Skeletal muscle tissue (tissue), 3 donors: ENCODE measurements at regions not wholly inside any gene's neighbourhood (a gene's known extent, or its start where the extent isn't known, plus 50 kb on each side); places are given as distances from the start of the nearest gene placed in this dataset.

Source experiments
- H3K27ac ChIP-seq: one replicate; pipeline ENCODE4 v1.7.0; 2013; ENCODE audit warnings: mild to moderate bottlenecking, low read depth, low read length, inconsistent platforms
- H3K27me3 ChIP-seq, 3 donors: one replicate each; pipeline ENCODE4 v1.7.0; 2013; ENCODE audit warnings: low read length in 3 of 3; ENCODE audit not compliant: control insufficient read depth in 3 of 3, insufficient read depth in 3 of 3
- H3K36me3 ChIP-seq, 3 donors: one replicate each; pipeline ENCODE4 v1.7.0; 2013; ENCODE audit warnings: low read length in 3 of 3; ENCODE audit not compliant: control insufficient read depth in 3 of 3, insufficient read depth in 3 of 3
- H3K4me1 ChIP-seq, 3 donors: one replicate each; pipeline ENCODE4 v1.7.0; 2013; ENCODE audit warnings: low read length in 3 of 3, mild to moderate bottlenecking in 3 of 3; ENCODE audit not compliant: control insufficient read depth in 3 of 3, insufficient read depth in 3 of 3
- H3K4me3 ChIP-seq, 3 donors: one replicate each; pipeline ENCODE4 v1.7.0; 2013; ENCODE audit warnings: low read length in 3 of 3
- H3K9ac ChIP-seq, 3 donors: one replicate each; pipeline ENCODE4 v1.7.0; 2013; ENCODE audit warnings: low read length in 3 of 3, mild to moderate bottlenecking in 3 of 3, moderate library complexity in 2 of 3, low read depth in 1 of 3
- H3K9me3 ChIP-seq, 3 donors: one replicate each; pipeline ENCODE4 v1.7.0; 2013; ENCODE audit warnings: low read length in 3 of 3; ENCODE audit not compliant: control insufficient read depth in 3 of 3
- donor health status: Osteomylitis.

DNA sequence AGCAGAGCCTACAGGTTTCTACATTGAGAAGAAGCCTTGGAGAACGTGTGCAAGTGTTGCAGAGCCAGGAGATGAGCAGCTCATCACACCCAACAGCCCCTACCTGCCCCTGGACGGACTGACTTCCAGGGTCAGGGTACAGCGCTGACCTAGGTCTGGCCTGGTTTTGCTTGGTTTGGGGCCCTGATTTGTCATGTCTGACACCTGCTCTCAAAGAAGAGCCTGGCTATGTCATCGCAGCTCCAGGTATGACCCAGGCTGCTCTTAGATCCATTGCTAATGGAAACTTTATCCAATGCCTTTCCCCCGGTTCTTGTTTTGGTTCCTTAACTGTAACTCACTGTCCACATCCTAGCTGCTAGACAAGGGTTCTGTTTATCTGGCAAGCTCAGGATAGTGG lies 149.5 kb downstream of the CXCL12 start:
- Histone ChIP-seq H3K4me1 (no peaks in the 10 kb centered on the region), H3K36me3 (no peaks in the 10 kb centered on the region), H3K27ac (no peak overlapping the region), H3K9me3 (no peaks in the 10 kb centered on the region), H3K4me3 (no peak overlapping the region), H3K9ac (no peak overlapping the region), H3K27me3 (no peaks in the 10 kb centered on the region)

DNA sequence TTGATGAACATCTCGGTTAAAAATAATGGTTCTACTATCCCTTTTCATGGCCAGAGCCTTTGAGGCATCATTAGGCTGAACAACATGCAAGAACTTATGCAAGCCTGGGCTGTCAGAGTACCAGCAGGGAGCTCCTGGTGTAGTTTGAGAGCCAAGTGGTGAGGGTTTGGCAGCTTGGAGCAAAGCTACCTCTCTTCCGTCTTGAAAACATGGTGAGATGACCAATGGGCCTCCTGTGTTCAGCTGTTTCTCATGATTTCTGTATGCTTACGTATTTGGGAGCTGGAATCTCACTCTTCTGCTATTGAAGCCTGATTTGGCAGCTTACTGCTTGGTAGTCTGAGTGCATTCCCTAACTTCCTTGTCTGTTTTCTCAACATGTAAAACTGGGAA lies 150.4 kb downstream of the CXCL12 start:
- Histone ChIP-seq H3K27me3 (no peaks in the 10 kb centered on the region), H3K27ac (no peak overlapping the region), H3K4me1 (no peaks in the 10 kb centered on the region), H3K9me3 (no peaks in the 10 kb centered on the region), H3K36me3 (no peaks in the 10 kb centered on the region), H3K9ac (no peak overlapping the region), H3K4me3 (no peak overlapping the region)

DNA sequence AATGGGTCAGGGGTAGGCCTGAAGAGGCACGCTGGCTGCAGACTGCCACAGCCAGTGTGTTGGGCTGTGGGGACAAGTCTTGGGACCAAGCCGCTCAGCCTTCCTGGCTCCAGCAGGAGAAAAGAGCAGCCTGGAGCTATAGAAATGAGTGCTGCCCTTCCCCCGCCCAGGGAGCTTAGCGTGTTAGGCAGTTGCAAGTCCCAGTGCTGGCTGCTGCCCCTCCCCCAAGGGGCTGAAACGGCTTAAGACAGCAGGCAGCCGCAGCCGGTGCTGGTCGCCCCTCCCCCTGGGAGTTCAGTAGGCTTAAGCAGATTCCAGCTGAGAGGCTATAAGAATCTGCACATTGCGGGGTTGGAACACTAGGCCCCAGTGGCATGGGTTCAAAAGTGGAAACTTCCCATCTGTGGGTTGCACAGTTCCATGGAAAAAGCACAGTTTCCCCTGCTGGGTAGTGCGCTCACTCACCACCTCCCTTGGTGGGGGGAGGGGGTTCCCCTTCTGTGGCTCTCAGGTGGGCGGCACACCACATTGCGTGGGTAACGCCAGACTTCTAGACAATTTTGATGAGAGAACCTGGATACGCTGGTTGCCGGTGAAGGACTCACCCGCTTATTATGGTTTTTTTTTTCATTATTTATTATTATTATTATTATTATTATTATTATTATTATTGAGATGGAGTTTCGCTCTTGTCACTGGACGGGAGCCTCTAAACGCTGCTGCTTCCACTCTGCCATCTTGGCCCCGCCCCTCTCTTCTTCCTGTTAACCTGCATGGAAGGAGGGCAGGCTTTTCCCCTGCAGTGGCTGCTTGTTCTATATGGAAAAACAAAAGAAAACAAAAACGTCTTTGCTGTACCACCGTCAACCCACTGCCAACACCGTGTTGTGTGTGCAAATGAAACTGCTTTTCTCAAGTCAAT lies 151.1 kb downstream of the CXCL12 start:
- Histone ChIP-seq H3K4me3 (no peak overlapping the region), H3K4me1 (no peaks in the 10 kb centered on the region), H3K9me3 (no peaks in the 10 kb centered on the region), H3K36me3 (no peaks in the 10 kb centered on the region), H3K27me3 (no peaks in the 10 kb centered on the region), H3K27ac (no peak overlapping the region), H3K9ac (no peak overlapping the region)

DNA sequence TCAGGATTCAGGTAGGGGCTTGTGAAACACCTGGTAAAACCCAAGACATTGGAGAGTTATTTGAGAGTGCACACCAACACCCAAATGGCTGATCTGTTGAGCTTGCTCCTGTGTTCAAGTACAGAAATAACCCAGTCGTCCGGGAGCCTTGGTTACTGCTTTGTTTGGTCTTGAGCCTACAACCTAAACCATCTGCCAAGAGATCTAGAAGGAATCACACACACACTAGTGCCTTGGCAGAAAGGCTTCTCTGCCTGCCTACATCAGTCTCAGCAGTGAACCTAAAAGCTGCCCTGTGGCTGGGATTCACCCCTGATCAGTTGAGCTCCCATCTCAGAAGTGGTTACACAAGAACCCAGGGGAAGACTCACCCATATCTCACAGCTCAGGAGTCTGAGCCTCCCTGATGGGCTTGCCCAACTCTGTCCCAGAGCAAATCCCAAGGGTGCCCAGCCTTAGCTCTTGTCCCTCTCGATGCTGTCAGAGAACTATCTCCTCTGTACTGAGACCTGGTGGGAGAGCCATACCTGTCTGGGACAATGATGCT lies 167.6 kb downstream of the CXCL12 start:
- Histone ChIP-seq H3K36me3 (no peaks in the 10 kb centered on the region), H3K4me3 (no peak overlapping the region), H3K9me3 (no peaks in the 10 kb centered on the region), H3K27ac (no peak overlapping the region), H3K27me3 (no peaks in the 10 kb centered on the region), H3K4me1 (no peaks in the 10 kb centered on the region), H3K9ac (no peak overlapping the region)

DNA sequence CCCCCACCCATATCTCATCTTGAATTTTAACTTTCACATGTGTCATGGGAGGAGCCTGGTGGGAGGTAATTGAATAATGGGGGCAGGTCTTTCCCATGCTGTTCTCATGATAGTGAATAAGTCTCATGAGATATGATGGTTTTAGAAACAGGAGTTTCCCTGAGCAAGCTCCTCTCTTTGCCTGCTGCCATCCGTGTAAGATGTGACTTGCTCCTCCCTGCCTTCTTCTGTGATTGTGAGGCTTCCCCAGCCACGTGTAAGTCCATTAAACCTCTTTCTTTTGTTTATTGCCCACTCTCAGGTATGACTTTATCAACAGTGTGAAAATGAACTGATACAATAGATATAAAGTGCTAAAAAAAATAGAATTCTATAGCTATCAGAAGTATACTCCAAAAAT lies 168.8 kb downstream of the CXCL12 start:
- Histone ChIP-seq H3K4me1 (no peaks in the 10 kb centered on the region), H3K9me3 (no peaks in the 10 kb centered on the region), H3K4me3 (no peak overlapping the region), H3K9ac (no peak overlapping the region), H3K36me3 (no peaks in the 10 kb centered on the region), H3K27me3 (no peaks in the 10 kb centered on the region), H3K27ac (no peak overlapping the region)

DNA sequence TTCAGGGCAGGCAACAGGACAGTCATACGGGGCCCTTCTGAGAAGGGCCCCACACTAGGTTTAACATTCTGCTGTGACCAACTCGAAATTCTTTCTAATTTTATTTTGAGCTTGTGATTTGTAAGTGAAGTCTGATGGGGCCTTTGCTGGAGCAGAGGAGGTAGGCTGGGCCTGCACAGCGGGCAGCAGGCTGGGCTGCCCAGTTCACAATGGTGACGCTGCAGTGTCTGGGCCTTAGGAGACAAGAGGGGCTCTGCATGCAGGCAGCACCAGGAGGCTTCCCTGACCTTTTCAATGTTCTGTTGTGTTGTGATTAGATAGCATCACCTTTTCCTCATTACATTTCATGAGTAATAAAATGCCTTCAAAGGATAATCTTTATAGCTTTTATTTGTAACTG lies 175.1 kb downstream of the CXCL12 start:
- Histone ChIP-seq H3K27me3 (no peaks in the 10 kb centered on the region), H3K4me1 (no peaks in the 10 kb centered on the region), H3K9me3 (no peaks in the 10 kb centered on the region), H3K36me3 (no peaks in the 10 kb centered on the region), H3K27ac (no peak overlapping the region), H3K9ac (no peak overlapping the region), H3K4me3 (no peak overlapping the region)

DNA sequence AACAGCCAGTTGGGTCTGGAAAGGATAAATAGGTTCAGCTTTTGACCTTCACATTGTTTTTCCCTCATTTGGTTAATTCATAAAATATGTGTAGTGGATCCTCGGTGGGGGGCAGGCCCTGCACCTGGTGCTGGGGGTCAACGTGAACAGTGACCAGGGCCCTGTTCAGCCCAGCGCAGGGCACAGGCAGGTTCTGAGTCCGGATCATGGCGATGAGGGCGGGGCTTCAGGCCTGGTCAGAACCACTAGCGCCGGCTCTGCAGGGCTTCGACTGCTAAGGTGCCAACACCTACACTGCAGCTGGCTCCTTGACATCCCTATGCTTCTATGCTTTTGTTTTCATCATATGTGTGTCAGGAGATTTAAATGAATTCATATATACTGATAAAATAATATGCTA lies 177.7 kb downstream of the CXCL12 start:
- Histone ChIP-seq H3K9ac (no peak overlapping the region), H3K9me3 (no peaks in the 10 kb centered on the region), H3K4me1 (no peaks in the 10 kb centered on the region), H3K4me3 (no peak overlapping the region), H3K27ac (no peak overlapping the region), H3K36me3 (no peaks in the 10 kb centered on the region), H3K27me3 (peaks cover 0 to 3% (median 0%) of the 10 kb centered on the region in 3 donors)

DNA sequence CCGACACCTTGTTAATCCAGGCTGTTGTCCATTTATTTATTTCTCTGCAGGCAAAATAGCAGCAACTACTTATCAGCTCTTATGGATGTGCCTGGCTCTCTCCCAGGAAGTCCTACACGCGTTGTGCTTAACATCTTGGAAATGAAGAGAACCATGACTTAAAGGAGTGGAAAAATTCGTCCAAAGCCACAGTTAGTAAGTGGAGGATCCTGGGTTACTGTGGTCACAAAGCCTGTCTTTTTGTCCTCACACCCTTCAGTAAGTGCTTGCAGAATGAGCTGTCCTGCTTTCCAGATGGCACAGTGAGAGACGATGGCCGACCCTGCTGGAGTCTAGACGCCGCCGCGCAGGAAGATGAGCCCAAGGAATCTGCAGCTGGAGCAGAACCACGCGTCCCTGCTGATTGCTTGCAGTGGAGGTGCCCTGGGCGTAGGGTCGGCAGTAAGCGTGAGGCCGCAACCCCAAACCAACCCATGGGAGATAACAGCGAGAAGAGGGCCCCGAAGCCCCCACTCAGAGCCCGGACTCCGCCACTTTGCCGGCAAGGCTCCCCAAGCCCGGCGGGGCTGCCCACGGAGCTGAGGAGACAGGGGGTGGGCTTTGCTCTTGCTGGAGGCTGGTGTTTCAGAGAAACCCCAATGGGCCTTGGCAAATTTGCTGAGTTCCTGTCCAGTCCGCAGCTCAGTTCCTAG lies 178.6 kb downstream of the CXCL12 start:
- no peaks in the 10 kb centered on the region for H3K4me1 ChIP-seq
- no peak overlapping the region for H3K4me3 ChIP-seq
- H3K27me3 ChIP-seq, result peaks cover 0 to 3% (median 0%) of the 10 kb centered on the region in 3 donors
- no peaks in the 10 kb centered on the region for H3K36me3 ChIP-seq
- no peak overlapping the region for H3K9ac ChIP-seq
- no peaks in the 10 kb centered on the region for H3K9me3 ChIP-seq
- H3K27ac ChIP-seq, result no peak overlapping the region

DNA sequence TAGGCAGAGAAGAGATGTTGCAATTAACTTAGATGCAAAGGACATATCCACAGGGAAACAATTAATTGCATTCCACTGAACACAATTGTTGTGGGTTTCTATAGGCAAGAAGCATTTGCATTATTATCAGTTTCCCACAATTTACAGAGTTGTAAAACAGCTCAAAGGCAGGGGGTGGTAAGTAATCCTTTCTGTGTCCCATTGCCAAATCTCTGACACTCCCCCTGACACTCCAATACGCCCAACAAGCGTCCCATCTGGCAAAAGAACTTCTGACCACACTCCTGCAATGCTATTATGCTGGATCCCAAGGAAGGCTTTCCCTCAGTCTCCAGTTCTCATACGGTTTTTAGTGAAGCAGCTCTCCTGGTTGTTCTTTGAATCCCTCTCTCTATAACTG lies 179.8 kb downstream of the CXCL12 start:
- Histone ChIP-seq H3K9ac (no peak overlapping the region), H3K9me3 (no peaks in the 10 kb centered on the region), H3K4me1 (no peaks in the 10 kb centered on the region), H3K36me3 (no peaks in the 10 kb centered on the region), H3K27me3 (peaks cover 0 to 3% (median 0%) of the 10 kb centered on the region in 3 donors), H3K27ac (no peak overlapping the region), H3K4me3 (no peak overlapping the region)

DNA sequence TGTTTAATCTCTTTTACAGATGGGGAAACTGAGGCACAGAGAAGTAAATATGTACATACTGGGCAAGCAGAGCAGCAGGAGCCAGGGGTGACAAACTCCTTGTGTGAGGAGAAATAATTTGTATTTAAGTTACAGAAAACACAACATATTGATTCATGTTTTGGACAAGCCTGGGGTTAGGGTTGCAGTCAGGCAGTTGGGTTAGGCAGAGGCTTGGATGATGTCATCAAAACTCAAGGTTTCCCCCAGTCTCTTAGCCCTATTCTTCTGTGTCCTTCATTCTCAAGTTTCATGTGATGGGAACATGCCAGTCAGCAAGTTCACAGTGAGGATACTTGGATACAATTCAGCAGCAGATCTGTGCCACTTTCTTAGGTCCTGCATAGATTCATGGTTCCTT lies 181.4 kb downstream of the CXCL12 start:
- no peaks in the 10 kb centered on the region for H3K36me3 ChIP-seq
- no peak overlapping the region for H3K4me3 ChIP-seq
- H3K9me3 ChIP-seq, result no peaks in the 10 kb centered on the region
- peaks cover 4 to 6% (median 4%) of the 10 kb centered on the region in 3 donors for H3K4me1 ChIP-seq
- peaks cover 0 to 3% (median 0%) of the 10 kb centered on the region in 3 donors for H3K27me3 ChIP-seq
- no peak overlapping the region for H3K9ac ChIP-seq
- H3K27ac ChIP-seq, result no peak overlapping the region
